SU-DHL-6 (cell line): ENCODE measurements at regions not wholly inside any gene's neighbourhood (a gene's known extent, or its start where the extent isn't known, plus 50 kb on each side); places are given as distances from the start of the nearest gene placed in this dataset.

Source experiments
- EZH2phosphoT487 ChIP-seq: fragments of 200-600 bp; sonication (generic), shearing (Covaris generic); conservative IDR thresholded peaks from 2 replicates; pipeline ENCODE4 v1.6.1; 2018; ENCODE audit warnings: mild to moderate bottlenecking, antibody characterized with exemption, low read length, moderate library complexity, mixed read lengths
- TF ChIP-seq, protein P1 (sequence below): fragments of 200-600 bp; sonication (generic); IDR thresholded peaks from one replicate; pipeline ENCODE4 v1.5.1; 2017; ENCODE audit warnings: antibody characterized with exemption, mild to moderate bottlenecking, low read length, moderate library complexity; ENCODE audit not compliant: insufficient read depth, poor library complexity, severe bottlenecking

DNA sequence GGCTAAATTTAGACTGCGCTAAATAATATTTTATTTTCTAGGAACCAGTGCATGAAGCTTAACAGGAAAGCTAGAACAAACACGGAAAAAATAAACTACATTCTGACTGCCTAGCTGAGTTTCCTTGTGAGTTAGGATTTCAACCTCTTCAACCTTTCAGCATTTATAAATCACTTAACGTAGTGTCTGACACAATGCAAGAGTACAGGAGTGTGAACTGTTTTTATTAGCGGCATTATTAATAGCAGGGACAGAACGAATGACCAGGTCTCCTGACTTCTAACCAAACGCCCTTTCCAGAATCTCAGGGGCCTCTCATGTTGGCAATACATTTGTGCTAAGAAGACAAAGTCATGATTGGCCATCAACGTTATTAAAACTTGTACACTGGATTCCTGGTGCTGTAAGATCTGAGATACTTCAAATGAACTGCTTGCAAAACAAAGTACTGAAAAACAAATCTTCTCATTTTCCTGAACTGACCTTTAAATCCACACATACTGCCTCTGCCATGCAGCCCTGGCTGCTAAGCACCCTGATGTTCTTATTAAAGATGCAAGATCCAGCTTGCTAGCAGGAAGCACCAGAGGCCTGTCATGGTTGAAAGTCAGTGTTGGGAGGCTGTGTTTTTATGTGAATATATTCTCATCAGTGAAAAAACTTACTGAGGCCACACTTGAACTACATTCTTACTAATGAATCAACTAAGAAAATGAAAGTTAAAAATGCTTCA is 380.4 kb upstream of the CPEB2 start:
- TF ChIP-seq, protein P1, sequence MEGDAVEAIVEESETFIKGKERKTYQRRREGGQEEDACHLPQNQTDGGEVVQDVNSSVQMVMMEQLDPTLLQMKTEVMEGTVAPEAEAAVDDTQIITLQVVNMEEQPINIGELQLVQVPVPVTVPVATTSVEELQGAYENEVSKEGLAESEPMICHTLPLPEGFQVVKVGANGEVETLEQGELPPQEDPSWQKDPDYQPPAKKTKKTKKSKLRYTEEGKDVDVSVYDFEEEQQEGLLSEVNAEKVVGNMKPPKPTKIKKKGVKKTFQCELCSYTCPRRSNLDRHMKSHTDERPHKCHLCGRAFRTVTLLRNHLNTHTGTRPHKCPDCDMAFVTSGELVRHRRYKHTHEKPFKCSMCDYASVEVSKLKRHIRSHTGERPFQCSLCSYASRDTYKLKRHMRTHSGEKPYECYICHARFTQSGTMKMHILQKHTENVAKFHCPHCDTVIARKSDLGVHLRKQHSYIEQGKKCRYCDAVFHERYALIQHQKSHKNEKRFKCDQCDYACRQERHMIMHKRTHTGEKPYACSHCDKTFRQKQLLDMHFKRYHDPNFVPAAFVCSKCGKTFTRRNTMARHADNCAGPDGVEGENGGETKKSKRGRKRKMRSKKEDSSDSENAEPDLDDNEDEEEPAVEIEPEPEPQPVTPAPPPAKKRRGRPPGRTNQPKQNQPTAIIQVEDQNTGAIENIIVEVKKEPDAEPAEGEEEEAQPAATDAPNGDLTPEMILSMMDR = no peak
- TF ChIP-seq EZH2phosphoT487 = no peak
